ENCODE measurements at regions not wholly inside any gene's neighbourhood (a gene's known extent, or its start where the extent isn't known, plus 50 kb on each side); places are given as distances from the start of the nearest gene placed in this dataset.
A peak's percentile ranks its signal among the peaks of the same experiment; 100 is the strongest.

GRCh38 chr14:62179367-62180018 lies 417.3 kb downstream of the SNAPC1 start:
- Histone ChIP-seq H3K4me3 (no peak overlapping the region), H3K27ac (no peak overlapping the region), H3K36me3 (ENCODE audit: low read depth, missing control alignments) (no peaks in the 10 kb centered on the region), H3K4me1 (no peaks in the 10 kb centered on the region), H3K27me3 (no peaks in the 10 kb centered on the region), H3K9me3 (no peaks in the 10 kb centered on the region)
- TF ChIP-seq CTCF (IDR thresholded peaks at IDR 0.05) (peak in 2 of 3 experiments; percentile 16 to 39), POLR2A (IDR thresholded peaks at IDR 0.05) (no peak)
- 63 to 69% methylated on average over 5 of the region's 5 CpGs for WGBS, 2 donors
- intact Hi-C loops (cut with DNase I; ENCODE audit: low total_unique reads): no loop called here
- peak; percentile 85 for DNase-seq

DNA sequence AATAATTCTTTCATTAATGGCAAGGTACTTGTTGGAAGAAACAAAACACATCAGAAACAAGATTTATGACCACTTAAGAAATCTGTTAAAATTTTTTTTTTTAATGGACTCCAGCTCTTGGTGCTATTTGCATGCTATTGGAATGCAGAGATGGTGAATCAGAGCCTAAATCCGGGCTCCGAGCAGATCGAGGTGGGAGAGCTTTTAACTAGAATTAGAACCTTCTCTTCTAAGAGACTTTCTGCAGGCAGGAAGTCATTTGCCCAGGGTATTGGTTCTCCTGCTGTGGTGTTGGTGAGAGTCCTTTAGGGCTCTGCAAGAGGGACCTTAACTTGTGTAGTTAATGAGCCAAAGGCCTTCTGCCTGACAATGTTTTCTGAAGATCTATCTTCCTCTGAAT lies 419.4 kb downstream of the SNAPC1 start:
- H3K9me3 ChIP-seq: no peaks in the 10 kb centered on the region
- no peak for DNase-seq
- no peaks in the 10 kb centered on the region for H3K4me1 ChIP-seq
- H3K27ac ChIP-seq: no peak overlapping the region
- H3K27me3 ChIP-seq: no peaks in the 10 kb centered on the region
- 86 to 94% methylated on average over 3 of the region's 3 CpGs for WGBS, 2 donors
- TF ChIP-seq CTCF (IDR thresholded peaks at IDR 0.05): no peak
- no peak for TF ChIP-seq POLR2A (IDR thresholded peaks at IDR 0.05)
- intact Hi-C loops (cut with DNase I; ENCODE audit: low total_unique reads): no loop called here
- H3K36me3 ChIP-seq (ENCODE audit: low read depth, missing control alignments): no peaks in the 10 kb centered on the region
- H3K4me3 ChIP-seq: no peak overlapping the region

DNA sequence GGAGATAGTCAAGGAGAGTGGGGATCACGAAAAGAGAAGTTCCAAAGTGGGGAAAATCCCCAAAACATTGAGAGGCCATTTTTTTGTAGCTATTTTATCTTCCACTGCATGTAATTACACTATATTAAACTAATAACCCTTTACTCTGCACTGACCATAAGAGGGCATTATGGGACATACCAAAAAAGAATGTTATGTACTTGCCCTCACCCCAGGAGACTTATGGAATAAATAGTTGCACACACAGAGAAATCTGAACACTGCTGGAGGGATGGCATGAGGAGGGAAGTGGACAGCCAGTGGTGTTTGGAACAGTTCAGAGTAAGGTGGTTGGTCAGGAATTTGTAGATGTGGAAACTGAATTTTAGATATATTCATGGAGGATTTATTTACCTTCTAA lies 422.9 kb downstream of the SNAPC1 start:
- H3K36me3 ChIP-seq (ENCODE audit: low read depth, missing control alignments): no peaks in the 10 kb centered on the region
- H3K4me3 ChIP-seq: no peak overlapping the region
- DNase-seq: no peak
- H3K9me3 ChIP-seq: no peaks in the 10 kb centered on the region
- no peaks in the 10 kb centered on the region for H3K27me3 ChIP-seq
- H3K27ac ChIP-seq: no peak overlapping the region
- H3K4me1 ChIP-seq: no peaks in the 10 kb centered on the region
- TF ChIP-seq POLR2A (IDR thresholded peaks at IDR 0.05) (no peak), CTCF (IDR thresholded peaks at IDR 0.05) (no peak)
- intact Hi-C loops (cut with DNase I; ENCODE audit: low total_unique reads): no loop called here
- WGBS, 2 donors: 59 to 60% methylated on average over 1 of the region's 1 CpG

GRCh38 chr14:62187265-62187664 lies 425.0 kb downstream of the SNAPC1 start:
- TF ChIP-seq CTCF (IDR thresholded peaks at IDR 0.05) (no peak), POLR2A (IDR thresholded peaks at IDR 0.05) (no peak)
- 55 to 58% methylated on average over 2 of the region's 2 CpGs for WGBS, 2 donors
- no peaks in the 10 kb centered on the region for H3K4me1 ChIP-seq
- no peaks in the 10 kb centered on the region for H3K27me3 ChIP-seq
- intact Hi-C loops (cut with DNase I; ENCODE audit: low total_unique reads): no loop called here
- H3K36me3 ChIP-seq (ENCODE audit: low read depth, missing control alignments): no peaks in the 10 kb centered on the region
- H3K4me3 ChIP-seq: no peak overlapping the region
- H3K27ac ChIP-seq: no peak overlapping the region
- no peak for DNase-seq
- H3K9me3 ChIP-seq: no peaks in the 10 kb centered on the region

DNA sequence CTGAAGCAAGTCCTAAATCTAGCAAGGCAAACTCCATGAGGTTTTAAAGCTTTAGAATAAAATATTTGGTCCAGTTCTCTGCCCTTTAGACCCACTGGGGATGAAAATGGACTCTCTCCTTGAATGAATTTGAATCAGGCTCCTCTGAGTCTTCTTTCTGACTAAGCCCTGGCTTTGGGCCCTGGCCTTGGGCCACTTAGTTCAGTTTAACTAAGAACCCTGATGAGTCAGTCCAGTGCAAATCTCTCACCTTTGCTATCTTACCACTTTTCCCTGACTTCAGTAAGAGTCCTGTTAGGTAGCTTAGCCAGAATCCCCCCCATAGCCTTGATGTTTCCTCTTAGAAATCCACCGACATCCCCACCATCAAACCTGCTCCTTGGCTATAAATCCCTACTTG lies 427.5 kb downstream of the SNAPC1 start:
- Histone ChIP-seq H3K4me1 (no peaks in the 10 kb centered on the region), H3K4me3 (no peak overlapping the region), H3K9me3 (no peaks in the 10 kb centered on the region), H3K27me3 (no peaks in the 10 kb centered on the region), H3K27ac (no peak overlapping the region), H3K36me3 (ENCODE audit: low read depth, missing control alignments) (no peaks in the 10 kb centered on the region)
- intact Hi-C loops (cut with DNase I; ENCODE audit: low total_unique reads): no loop called here
- 0 to 3% methylated on average over 1 of the region's 1 CpG for WGBS, 2 donors
- DNase-seq: no peak
- TF ChIP-seq CTCF (IDR thresholded peaks at IDR 0.05) (no peak), POLR2A (IDR thresholded peaks at IDR 0.05) (no peak)

Measured in testis (tissue), 2 donors.